ENCODE measurements at regions not wholly inside any gene's neighbourhood (a gene's known extent, or its start where the extent isn't known, plus 50 kb on each side); places are given as distances from the start of the nearest gene placed in this dataset.
"Not testable (repeated sequence)": the region's sequence is repeated elsewhere in the genome, so short reads cannot be mapped to it uniquely, and the experiment has no call there.

- Mint-ChIP-seq H3K9me3 (peaks cover 7% of the 10 kb centered on the region; the same call in 1 of the 2 replicates), H3K36me3 (ENCODE audit: low read depth) (peaks cover 5% of the 10 kb centered on the region; the same call in 1 of the 2 replicates), H3K4me3 (no peak overlapping the region), H3K4me1 (ENCODE audit: low read depth) (no peaks in the 10 kb centered on the region), H3K27ac (no peak overlapping the region), H3K27me3 (ENCODE audit: insufficient read depth) (peaks cover 2% of the 10 kb centered on the region; the same call in 1 of the 2 replicates)
- no peak for DNase-seq
- TF ChIP-seq CTCF (IDR thresholded peaks at IDR 0.05): no peak
Observed at GRCh38 chr6:2307799-2308198, 62.4 kb upstream of the GMDS start.

- Mint-ChIP-seq H3K36me3 (ENCODE audit: low read depth) (peaks cover 10% of the 10 kb centered on the region), H3K4me3 (no peak overlapping the region), H3K4me1 (ENCODE audit: low read depth) (no peaks in the 10 kb centered on the region), H3K27me3 (ENCODE audit: insufficient read depth) (peaks cover 2% of the 10 kb centered on the region; the same call in 1 of the 2 replicates), H3K27ac (no peak overlapping the region), H3K9me3 (peaks cover 18% of the 10 kb centered on the region)
- TF ChIP-seq CTCF (IDR thresholded peaks at IDR 0.05): no peak
- DNase-seq: no peak
Observed at GRCh38 chr6:2305951-2306350, 60.5 kb upstream of the GMDS start.

- not testable (repeated sequence) for H3K27me3 Mint-ChIP-seq (ENCODE audit: insufficient read depth); H3K4me1 Mint-ChIP-seq (ENCODE audit: low read depth); H3K4me3 Mint-ChIP-seq; DNase-seq; H3K27ac Mint-ChIP-seq
- H3K9me3 Mint-ChIP-seq: peaks cover 35% of the 10 kb centered on the region
- H3K36me3 Mint-ChIP-seq (ENCODE audit: low read depth): peaks cover 17% of the 10 kb centered on the region
Observed at GRCh38 chr6:2302482-2302881, 57.1 kb upstream of the GMDS start.

GRCh38 chr6:2296781-2297180 is 51.4 kb upstream of the GMDS start:
- no peak for TF ChIP-seq CTCF (IDR thresholded peaks at IDR 0.05)
- H3K27ac Mint-ChIP-seq: no peak overlapping the region
- H3K4me1 Mint-ChIP-seq (ENCODE audit: low read depth): no peaks in the 10 kb centered on the region
- no peak for DNase-seq
- H3K36me3 Mint-ChIP-seq (ENCODE audit: low read depth): peaks cover 12% of the 10 kb centered on the region
- H3K9me3 Mint-ChIP-seq: peaks cover 43% of the 10 kb centered on the region
- H3K27me3 Mint-ChIP-seq (ENCODE audit: insufficient read depth): no peaks in the 10 kb centered on the region
- no peak overlapping the region for H3K4me3 Mint-ChIP-seq

Data from HFFc6 (cell line).